ENCODE measurements at regions not wholly inside any gene's neighbourhood (a gene's known extent, or its start where the extent isn't known, plus 50 kb on each side); places are given as distances from the start of the nearest gene placed in this dataset.

DNA sequence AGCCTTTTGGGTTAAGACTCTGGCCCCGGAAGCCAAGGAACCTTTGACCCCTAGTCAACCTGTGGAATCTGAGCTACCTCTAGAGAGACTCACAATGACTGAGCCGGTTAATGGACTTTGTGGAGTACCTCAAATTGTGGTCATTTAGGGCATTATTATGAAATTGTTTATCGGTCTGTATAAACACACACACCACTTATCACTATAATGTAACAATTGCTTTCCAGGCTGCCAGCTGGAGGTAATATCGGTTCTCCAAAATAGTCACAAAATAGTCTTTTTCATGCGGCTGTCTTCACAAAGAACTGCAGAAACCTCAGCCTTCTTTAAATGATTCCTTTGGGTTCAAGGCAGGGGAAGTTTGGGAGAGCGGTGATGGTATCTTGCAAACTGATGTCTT is 144.2 kb downstream of the DACT1 start:
- DNase-seq, result no peak
- H3K4me1 Mint-ChIP-seq, result peaks cover 15% of the 10 kb centered on the region
- no peaks in the 10 kb centered on the region for H3K36me3 Mint-ChIP-seq (ENCODE audit: low read depth)
- TF ChIP-seq, protein P1, sequence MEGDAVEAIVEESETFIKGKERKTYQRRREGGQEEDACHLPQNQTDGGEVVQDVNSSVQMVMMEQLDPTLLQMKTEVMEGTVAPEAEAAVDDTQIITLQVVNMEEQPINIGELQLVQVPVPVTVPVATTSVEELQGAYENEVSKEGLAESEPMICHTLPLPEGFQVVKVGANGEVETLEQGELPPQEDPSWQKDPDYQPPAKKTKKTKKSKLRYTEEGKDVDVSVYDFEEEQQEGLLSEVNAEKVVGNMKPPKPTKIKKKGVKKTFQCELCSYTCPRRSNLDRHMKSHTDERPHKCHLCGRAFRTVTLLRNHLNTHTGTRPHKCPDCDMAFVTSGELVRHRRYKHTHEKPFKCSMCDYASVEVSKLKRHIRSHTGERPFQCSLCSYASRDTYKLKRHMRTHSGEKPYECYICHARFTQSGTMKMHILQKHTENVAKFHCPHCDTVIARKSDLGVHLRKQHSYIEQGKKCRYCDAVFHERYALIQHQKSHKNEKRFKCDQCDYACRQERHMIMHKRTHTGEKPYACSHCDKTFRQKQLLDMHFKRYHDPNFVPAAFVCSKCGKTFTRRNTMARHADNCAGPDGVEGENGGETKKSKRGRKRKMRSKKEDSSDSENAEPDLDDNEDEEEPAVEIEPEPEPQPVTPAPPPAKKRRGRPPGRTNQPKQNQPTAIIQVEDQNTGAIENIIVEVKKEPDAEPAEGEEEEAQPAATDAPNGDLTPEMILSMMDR (conservative IDR thresholded peaks at IDR 0.05), result no peak
- no peak overlapping the region for H3K4me3 Mint-ChIP-seq
- H3K9me3 Mint-ChIP-seq, result no peaks in the 10 kb centered on the region
- H3K36me3 ChIP-seq (ENCODE audit: control insufficient read depth, insufficient read depth, low read length), result no peaks in the 10 kb centered on the region
- peaks cover 21% of the 10 kb centered on the region for H3K27me3 ChIP-seq (ENCODE audit: control insufficient read depth, insufficient read depth, low read length, poor library complexity, severe bottlenecking)
- peaks cover 40% of the 10 kb centered on the region for H3K27me3 Mint-ChIP-seq (ENCODE audit: insufficient read depth)
- H3K9me3 ChIP-seq (ENCODE audit: control insufficient read depth, low read length), result no peaks in the 10 kb centered on the region
- H3K4me3 ChIP-seq (ENCODE audit: low read length), result no peak overlapping the region
- no peak overlapping the region for H3K27ac Mint-ChIP-seq
- no peaks in the 10 kb centered on the region for H3K4me1 ChIP-seq (ENCODE audit: control insufficient read depth, insufficient read depth, low read length)
- no peak overlapping the region for H3K9ac ChIP-seq (ENCODE audit: extremely low read depth, low read length, poor library complexity, severe bottlenecking)
- no peak overlapping the region for H3K27ac ChIP-seq (ENCODE audit: low read depth, low read length)
- 93 to 95% methylated on average over 4 to 6 of the region's 6 CpGs for WGBS, 2 experiments (ENCODE audit: insufficient coverage in 1 of 2, insufficient read length in 1 of 2)

DNA sequence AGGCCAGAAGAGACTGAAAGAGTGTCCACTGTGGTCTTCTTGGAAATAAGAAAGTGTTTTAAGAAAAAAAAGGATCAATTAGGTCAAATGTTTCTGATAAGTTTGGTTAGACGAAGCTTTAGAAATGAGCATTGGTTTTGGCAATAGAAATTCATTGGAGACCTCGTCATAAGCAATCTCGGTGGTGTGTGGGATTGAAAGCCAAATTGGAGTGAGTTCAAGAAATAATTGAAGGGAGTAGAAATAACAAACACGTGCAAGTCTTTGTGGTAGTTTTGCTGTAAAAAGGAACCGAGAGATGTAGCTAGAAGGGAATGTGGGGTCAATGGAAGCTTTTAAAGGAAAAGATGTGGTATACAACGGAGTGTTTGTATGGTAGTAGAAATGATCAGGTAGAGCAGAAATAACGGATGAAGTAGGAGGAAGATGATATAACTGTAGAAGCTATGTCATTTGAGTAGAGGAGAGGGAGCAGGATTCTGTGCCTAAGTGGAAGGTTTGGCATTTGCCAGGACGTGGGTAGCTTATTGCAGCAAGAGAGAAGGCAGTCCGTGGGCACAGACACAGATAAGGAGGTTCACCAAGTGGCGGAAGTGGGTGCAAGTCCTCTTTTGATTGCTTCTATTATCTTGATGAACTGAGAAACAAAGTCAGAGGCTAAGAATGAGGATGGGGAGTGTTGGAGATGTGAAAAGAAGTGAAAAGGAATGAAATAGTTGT is 146.2 kb downstream of the DACT1 start:
- WGBS, 2 experiments (ENCODE audit: insufficient coverage in 1 of 2, insufficient read length in 1 of 2), result 87 to 90% methylated on average over 10 of the region's 10 CpGs
- Histone ChIP-seq H3K9ac (ENCODE audit: extremely low read depth, low read length, poor library complexity, severe bottlenecking) (no peak overlapping the region), H3K4me1 (ENCODE audit: control insufficient read depth, insufficient read depth, low read length) (no peaks in the 10 kb centered on the region), H3K27ac (ENCODE audit: low read depth, low read length) (no peak overlapping the region), H3K4me3 (ENCODE audit: low read length) (no peak overlapping the region), H3K36me3 (ENCODE audit: control insufficient read depth, insufficient read depth, low read length) (no peaks in the 10 kb centered on the region), H3K9me3 (ENCODE audit: control insufficient read depth, low read length) (no peaks in the 10 kb centered on the region), H3K27me3 (ENCODE audit: control insufficient read depth, insufficient read depth, low read length, poor library complexity, severe bottlenecking) (peaks cover 16% of the 10 kb centered on the region)
- no peak for DNase-seq
- TF ChIP-seq, protein P1 (conservative IDR thresholded peaks at IDR 0.05), result no peak
- no peak overlapping the region for H3K4me3 Mint-ChIP-seq
- peaks cover 38% of the 10 kb centered on the region for H3K27me3 Mint-ChIP-seq (ENCODE audit: insufficient read depth)
- no peaks in the 10 kb centered on the region for H3K36me3 Mint-ChIP-seq (ENCODE audit: low read depth)
- no peak overlapping the region for H3K27ac Mint-ChIP-seq
- peaks cover 9% of the 10 kb centered on the region for H3K4me1 Mint-ChIP-seq
- H3K9me3 Mint-ChIP-seq, result no peaks in the 10 kb centered on the region

DNA sequence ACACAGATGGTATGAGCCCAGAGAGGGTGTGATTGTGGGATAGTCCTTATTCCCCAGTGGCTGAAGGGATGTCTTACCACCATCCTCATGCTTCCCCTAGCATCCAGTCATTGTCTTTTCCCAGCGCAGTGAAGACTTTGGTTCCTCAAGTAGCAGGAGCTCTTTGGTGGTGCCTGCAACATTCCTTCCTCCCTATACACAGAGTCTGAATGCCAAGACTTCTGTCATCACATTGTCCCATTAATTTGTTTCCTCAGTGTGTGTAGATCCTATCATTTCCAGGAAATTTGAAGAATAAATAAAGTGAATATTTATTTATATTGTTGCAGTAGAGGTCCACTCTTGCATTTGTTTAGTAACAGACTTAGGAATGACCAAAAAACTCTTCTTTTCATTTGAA is 147.2 kb downstream of the DACT1 start:
- TF ChIP-seq, protein P1 (conservative IDR thresholded peaks at IDR 0.05), result no peak
- Mint-ChIP-seq H3K4me3 (no peak overlapping the region), H3K36me3 (ENCODE audit: low read depth) (no peaks in the 10 kb centered on the region), H3K4me1 (peaks cover 10% of the 10 kb centered on the region), H3K27ac (no peak overlapping the region), H3K9me3 (no peaks in the 10 kb centered on the region), H3K27me3 (ENCODE audit: insufficient read depth) (peaks cover 32% of the 10 kb centered on the region)
- no peak overlapping the region for H3K4me3 ChIP-seq (ENCODE audit: low read length)
- no peak overlapping the region for H3K9ac ChIP-seq (ENCODE audit: extremely low read depth, low read length, poor library complexity, severe bottlenecking)
- H3K9me3 ChIP-seq (ENCODE audit: control insufficient read depth, low read length), result no peaks in the 10 kb centered on the region
- H3K27ac ChIP-seq (ENCODE audit: low read depth, low read length), result no peak overlapping the region
- H3K27me3 ChIP-seq (ENCODE audit: control insufficient read depth, insufficient read depth, low read length, poor library complexity, severe bottlenecking), result peaks cover 16% of the 10 kb centered on the region
- no peaks in the 10 kb centered on the region for H3K4me1 ChIP-seq (ENCODE audit: control insufficient read depth, insufficient read depth, low read length)
- DNase-seq, result no peak
- no peaks in the 10 kb centered on the region for H3K36me3 ChIP-seq (ENCODE audit: control insufficient read depth, insufficient read depth, low read length)
- 83 to 97% methylated on average over 1 of the region's 1 CpG for WGBS, 2 experiments (ENCODE audit: insufficient coverage in 1 of 2, insufficient read length in 1 of 2)

Data from endodermal cell (in vitro differentiated cells).